Liver (tissue), 3 donors: ENCODE measurements at regions not wholly inside any gene's neighbourhood (a gene's known extent, or its start where the extent isn't known, plus 50 kb on each side); places are given as distances from the start of the nearest gene placed in this dataset.

ENCODE experiments used
- CTCF ChIP-seq: fragments of 150-350 bp; IDR thresholded peaks from 2 replicates; pipeline ENCODE4 v1.5.1; 2017; ENCODE audit warnings: improper control_type of control experiment, low read depth, low read length; ENCODE audit not compliant: missing input control
- EGR1 ChIP-seq, 2 donors: IDR thresholded peaks; 2 replicates each; pipeline ENCODE4 v1.6.1; 2016 to 2018; ENCODE audit warnings: antibody characterized with exemption in 2 of 2, low read depth in 2 of 2
- FOXA1 ChIP-seq: IDR thresholded peaks from 2 replicates; pipeline ENCODE4 v1.6.1; 2016; ENCODE audit warnings: antibody characterized with exemption
- RAD21 ChIP-seq, 2 donors: IDR thresholded peaks; 2 replicates each; pipeline ENCODE4 v1.6.1; 2016; ENCODE audit warnings: antibody characterized with exemption in 2 of 2, mild to moderate bottlenecking in 2 of 2
- REST ChIP-seq: IDR thresholded peaks from 2 replicates; pipeline ENCODE4 v1.6.1; 2016; ENCODE audit warnings: antibody characterized with exemption, mild to moderate bottlenecking
- donor health status: healthy.
- donor health status: healthy.

GRCh38 chr20:10920396-10920795 lies 246.6 kb upstream of the JAG1 start:
- TF ChIP-seq CTCF (no peak), REST (no peak), RAD21 (IDR thresholded peaks at IDR 0.05) (no peak), FOXA1 (no peak), EGR1 (IDR thresholded peaks at IDR 0.05; ENCODE audit: low read depth in 2 of 2) (no peak)
